NCI-H2081 treated with DMSO at 0.1 percent for 48 hours (cell line): ENCODE measurements at regions not wholly inside any gene's neighbourhood (a gene's known extent, or its start where the extent isn't known, plus 50 kb on each side); places are given as distances from the start of the nearest gene placed in this dataset.

Experiments
- DNase-seq: peaks from one replicate; lab custom pipeline; 2025; lab: John Stamatoyannopoulos, UW

DNA sequence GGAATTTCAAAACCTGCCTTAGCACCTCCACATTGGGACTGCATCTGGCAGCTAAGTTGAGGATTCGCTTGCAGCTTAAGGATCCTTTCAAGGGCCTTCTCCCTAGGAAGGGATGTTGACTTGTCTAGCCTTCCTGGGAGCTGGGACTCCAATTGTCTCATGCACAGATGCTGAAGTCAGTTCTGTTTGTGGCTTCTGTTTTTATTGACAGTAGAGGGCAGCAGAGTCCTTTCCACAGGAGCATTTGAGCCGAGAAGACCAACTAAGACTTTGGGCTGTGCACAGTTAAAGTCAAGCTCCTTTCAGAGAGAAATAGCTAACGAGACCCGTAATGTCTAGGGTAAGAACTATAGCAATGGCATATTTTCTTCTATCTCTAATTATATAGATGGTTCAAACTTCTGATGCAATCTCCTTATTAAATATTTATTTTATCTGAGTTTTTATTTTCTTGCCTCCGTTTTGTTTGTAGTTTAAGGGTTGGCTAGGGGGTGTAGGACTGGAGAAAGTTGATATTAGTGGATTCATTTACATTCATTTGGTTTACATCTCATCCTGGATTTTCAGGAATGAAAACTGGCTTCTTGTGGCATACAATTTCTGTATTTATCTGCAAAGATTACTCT, 59.7 kb upstream of the KBTBD8 start:
- no peak for DNase-seq

DNA sequence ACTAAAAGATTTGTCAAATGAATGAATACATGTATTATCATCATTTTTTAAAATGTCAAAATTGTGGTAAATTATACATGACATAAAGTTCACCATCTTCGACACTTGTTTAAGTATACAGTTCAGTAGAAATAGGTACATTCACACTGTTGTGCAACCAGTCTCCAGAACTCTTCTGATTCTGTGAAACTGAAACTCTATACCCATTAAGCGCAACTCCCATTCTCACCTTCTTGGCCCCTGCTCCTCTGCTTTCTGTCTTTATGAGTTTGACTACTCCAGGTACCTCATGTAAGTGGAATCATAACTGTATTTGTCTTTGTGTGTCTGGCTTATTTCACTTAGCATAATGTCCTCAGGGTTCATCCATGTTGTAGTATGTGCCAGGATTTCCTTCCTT, 50.1 kb upstream of the KBTBD8 start:
- no peak for DNase-seq
